Activated CD4-positive, alpha-beta T cell treated with anti-CD3 and anti-CD28 coated beads, Interleukin-2, amount 50 U/mL, for 1 hour (primary cell): ENCODE measurements at regions not wholly inside any gene's neighbourhood (a gene's known extent, or its start where the extent isn't known, plus 50 kb on each side); places are given as distances from the start of the nearest gene placed in this dataset.
"Not testable (repeated sequence)": the region's sequence is repeated elsewhere in the genome, so short reads cannot be mapped to it uniquely, and the experiment has no call there.

Experiments used
- DNase-seq: peaks from one replicate; pipeline ENCODE4 v3.0.0-alpha.2; 2020

DNA sequence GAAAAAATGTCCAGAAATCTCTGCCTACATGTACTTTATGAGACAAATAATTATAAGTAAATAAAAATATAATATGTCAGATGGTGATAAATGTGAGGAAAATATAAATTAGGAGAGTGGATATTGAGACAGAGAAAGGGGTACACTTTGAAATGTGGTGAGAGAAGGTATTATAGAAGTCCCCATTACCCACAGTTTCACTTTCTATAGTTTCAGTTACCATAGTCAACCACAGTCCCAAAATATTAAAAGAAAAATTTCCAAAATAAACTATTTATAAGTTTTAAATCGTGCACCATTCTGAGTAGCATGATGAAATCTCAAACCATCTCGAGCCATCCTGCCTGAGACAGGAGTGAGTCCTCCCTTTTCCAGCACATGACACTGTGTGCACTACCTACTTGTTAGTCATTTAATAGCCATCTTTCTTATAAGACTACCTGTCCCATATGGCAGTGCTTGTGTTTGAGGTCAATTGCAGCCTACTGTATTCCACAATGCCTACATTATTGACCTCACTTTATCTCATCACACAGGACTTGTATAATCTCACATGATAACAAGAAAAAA is 653.7 kb downstream of the DACH1 start:
- DNase-seq = no peak

- no peak for DNase-seq
Measured at GRCh38 chr13:71210861-71211260, 656.1 kb downstream of the DACH1 start.

DNA sequence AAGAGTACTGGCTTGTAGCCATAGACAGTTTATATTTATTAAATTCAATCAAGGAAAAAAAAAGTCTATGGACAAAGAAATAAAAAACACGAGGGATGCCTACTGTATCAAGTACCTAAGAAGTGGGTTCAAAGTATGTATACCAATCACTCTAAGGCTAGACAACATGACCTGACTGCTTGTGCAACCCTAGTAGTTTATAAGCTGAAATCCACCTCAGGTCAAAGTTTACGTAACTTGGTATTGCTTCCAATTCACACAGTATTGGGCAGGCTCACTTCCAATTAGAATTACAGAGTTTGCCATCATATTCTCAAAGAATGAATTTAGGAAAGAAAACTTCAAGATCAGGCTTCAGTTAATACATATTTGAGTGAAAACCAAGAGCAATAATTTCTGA is 657.8 kb downstream of the DACH1 start:
- DNase-seq = no peak

DNA sequence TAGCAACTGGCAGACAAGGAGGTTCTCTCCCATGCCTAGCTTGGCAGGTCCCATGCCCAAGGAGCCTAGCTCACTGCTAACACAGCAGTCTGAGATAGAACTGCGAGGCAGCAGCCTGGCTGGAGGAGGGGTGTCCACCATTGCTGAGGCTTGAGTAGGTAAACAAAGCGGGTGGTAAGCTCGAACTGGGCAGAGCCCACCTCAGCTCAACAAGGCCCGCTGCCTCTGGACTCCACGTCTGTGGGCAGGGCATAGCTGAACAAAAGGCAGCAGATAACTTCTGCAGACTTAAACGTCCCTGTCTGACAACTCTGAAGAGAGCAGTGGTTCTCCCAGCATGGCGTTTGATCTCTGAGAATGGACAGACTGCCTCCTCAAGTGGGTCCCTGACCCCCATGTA is 682.4 kb downstream of the DACH1 start:
- DNase-seq = not testable (repeated sequence)

DNA sequence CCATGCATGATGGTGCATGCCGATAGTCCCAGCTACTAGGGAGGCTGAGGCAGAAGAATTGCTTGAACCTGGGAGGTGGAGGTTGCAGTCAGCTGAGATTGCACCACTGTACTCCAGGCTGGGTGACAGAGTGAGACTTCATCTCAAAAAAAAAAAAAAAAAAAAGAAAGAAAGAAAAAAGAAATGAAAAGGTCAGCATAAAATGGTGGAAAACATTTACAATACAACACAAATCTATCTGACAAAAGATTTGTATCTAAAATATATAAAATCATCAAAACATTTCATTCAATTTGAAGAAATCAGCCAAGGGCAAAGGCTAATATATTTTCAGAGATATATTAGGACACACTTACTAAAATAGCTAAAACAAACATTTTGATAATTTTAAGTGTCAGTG is 683.7 kb downstream of the DACH1 start:
- DNase-seq = not testable (repeated sequence)

GRCh38 chr13:71171740-71172139 is 695.3 kb downstream of the DACH1 start:
- DNase-seq = no peak

- no peak for DNase-seq
Measured at GRCh38 chr13:71169180-71169579, 697.8 kb downstream of the DACH1 start.

GRCh38 chr13:71156550-71156949 is 710.5 kb downstream of the DACH1 start:
- no peak for DNase-seq

GRCh38 chr13:71149498-71150363 is 717.3 kb downstream of the DACH1 start:
- DNase-seq = no peak

DNA sequence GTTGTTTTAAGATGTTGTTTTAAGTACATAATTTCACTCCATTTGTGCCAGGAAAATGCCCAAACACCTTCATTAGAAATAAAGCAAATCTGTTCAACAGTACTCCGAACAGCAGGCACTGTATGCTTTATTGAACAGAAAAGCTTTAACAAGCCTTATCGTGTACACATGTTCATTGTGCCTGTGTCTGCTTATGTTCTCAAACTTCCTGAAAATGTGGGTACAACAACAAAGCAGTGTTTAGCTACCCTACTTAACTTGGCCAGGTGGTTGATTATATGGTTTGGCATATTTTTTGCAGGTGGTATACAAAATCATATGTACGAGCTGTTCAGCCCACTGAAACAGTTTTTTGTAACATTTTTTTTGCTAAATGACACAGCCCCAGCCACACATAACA is 718.0 kb downstream of the DACH1 start:
- DNase-seq = no peak

DNA sequence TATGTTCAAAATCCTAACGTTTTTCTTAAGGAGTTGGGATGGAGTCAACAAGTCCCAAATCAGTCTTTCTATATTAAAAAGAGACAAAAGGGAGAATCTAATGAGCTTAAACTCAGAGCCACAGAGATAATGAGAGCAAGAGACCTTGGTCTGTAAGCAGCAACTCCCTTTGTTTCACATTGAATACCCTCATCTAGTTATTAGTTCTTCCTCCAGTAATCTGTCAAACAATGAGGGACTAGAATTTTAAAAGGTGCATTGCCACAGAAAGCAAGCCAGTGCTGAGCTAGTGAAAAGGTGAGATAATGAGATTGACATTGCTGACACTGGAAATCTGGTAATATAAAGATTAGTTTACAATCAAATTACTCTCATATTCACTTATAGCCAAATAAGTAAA is 718.6 kb downstream of the DACH1 start:
- no peak for DNase-seq

DNA sequence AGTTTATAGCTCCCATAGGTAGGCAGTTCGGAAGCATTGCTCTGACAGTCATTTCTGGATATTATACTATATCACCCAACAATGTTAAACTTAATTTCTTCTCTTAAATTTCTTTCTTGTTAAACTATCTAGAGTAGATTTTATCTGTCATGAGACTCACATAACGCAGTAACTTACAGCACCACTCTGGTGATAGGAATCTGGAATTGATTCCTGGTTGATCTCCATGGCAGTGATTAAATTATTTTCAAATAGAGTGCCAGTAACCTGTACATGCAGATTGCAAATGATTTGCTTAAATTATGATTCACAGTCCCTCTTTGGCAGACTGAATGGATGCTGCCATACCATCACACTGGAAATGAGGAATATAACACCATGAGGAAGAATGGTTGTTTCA is 722.1 kb downstream of the DACH1 start:
- no peak for DNase-seq

- no peak for DNase-seq
Measured at GRCh38 chr13:71137101-71137500, 729.9 kb downstream of the DACH1 start.

DNA sequence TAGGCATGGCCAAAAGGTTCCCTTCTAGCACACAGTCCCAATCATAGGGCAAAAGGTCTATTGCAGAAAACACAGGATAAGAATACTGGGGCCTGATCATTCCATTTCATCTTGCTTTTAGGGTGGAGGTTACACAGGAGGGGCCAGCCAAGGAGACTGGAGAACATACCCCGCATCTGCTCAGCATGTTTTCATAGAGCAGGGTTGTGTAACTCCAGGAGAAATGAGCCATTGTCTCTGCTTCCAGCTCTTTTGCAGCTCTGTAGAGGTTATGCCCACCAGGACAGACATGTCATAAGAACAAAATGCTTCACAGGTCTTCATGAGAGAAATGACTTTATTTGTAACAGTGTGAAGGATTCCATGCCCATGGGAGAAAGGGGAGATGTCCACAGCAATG is 742.8 kb downstream of the DACH1 start:
- no peak for DNase-seq

DNA sequence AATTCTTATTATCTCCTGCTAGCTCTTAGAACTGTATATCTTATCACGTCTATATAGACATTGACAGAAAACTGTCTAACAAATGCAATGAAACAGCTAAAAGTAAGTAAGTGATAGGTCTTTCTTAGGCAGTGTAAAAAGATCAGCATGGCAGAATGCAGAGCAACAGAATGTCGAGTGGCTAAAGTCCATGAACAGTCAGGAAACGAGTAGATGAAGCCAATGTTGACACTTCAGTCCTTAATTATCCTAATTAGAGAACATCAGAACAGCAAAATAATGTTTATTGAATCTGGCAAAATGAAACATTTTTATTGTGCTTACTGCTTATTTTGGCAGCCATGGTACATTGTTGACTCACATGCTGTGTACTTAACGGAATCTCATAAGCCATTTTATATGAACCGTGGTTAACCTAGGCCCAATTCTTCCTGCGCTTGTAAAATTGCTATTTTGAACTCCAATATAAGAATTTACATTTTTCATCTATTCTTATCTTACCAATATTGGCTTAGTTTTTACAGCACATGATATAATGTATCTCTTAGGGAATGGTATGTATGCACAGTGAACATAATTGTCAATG is 748.1 kb downstream of the DACH1 start:
- DNase-seq = no peak

GRCh38 chr13:71117920-71118319 is 749.1 kb downstream of the DACH1 start:
- DNase-seq = no peak

- DNase-seq = no peak
Measured at GRCh38 chr13:71115301-71115700, 751.7 kb downstream of the DACH1 start.

DNA sequence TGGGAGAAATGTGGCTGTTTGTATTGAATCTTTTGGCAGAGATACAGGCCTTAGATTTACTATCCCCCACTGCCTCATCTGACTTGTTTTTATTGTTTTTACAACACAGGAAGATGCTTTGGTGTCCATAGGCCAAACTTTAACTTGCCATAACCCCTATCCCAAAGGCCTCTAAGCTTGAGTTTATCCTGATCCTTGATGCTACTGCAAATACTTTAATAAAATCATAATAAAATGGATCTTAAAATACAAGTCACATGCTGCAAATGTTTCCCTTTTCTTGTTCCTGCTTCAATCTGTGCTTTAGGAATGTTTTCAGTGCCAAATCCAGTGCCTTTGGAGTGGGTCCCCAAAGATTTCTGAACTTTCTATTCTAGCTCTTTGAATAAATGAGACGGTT is 770.6 kb downstream of the DACH1 start:
- DNase-seq = no peak

DNA sequence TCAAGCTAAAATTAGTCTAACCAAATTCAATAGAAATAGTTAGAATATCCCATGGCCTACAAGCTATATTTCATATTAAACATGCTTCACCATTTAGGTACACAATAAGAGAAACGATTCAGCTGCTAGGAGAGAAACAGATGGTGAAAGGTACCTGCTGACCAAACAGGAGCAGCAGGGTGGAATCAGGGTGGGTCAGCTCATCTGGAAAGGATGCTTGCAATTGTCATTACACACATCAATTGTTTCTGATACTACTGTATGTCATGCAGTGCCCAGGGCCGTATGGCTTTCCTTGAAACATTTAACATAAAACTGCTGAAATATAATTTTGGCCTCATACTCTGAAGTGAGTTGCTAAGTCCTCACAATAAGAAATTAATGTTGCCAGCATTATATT is 776.0 kb downstream of the DACH1 start:
- no peak for DNase-seq

DNA sequence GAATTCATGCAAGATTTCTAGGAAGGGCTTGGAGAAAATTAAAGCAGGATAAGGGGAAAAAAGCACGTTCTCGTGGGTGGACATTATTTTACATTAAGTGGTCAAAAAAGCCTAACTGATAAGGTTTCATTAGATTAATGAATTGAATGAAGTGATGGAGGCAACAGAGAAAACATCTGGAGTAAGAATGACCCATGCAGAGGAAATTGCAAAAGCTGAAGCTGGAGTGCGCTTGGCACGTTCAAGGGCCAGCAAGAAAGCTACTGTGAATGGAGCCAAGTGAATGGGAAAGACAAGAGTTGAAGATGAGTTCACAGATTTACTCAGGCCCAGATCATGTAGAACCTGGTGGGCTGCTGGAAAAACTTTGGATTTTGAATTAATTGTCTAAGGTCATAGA is 777.9 kb downstream of the DACH1 start:
- DNase-seq = no peak

DNA sequence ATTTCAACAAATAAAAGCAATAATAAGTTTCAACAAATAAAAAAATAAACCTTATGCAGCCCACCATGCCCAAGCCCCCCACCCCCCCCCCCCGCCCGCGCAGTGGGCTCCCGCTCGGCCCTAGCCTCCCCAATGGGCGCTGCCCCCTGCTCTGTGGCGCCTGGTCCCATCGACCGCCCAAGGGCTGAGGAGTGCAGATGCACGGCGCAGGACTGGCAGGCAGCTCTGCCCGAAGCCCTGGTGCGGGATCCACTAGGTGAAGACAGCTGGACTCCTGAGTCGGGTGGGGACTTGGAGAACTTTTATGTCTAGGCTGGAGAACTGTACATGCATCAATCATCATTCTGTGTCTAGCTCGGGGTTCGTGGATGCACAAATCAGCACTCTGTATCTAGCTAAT is 779.6 kb downstream of the DACH1 start:
- no peak for DNase-seq

GRCh38 chr13:71087006-71087405 is 780.0 kb downstream of the DACH1 start:
- DNase-seq = no peak

GRCh38 chr13:71082631-71083030 is 784.4 kb downstream of the DACH1 start:
- DNase-seq = no peak

- no peak for DNase-seq
Measured at GRCh38 chr13:71079638-71080037, 787.4 kb downstream of the DACH1 start.
